Breast epithelium (tissue), 3 donors: ENCODE measurements at regions not wholly inside any gene's neighbourhood (a gene's known extent, or its start where the extent isn't known, plus 50 kb on each side); places are given as distances from the start of the nearest gene placed in this dataset.

Experiments
- POLR2A ChIP-seq: fragments of 450-650 bp; IDR thresholded peaks from one replicate; pipeline ENCODE4 v1.6.1; 2016; ENCODE audit warnings: antibody characterized with exemption, mild to moderate bottlenecking, moderate library complexity
- POLR2AphosphoS5 ChIP-seq, 3 donors: sonication (generic); formaldehyde crosslinking; IDR thresholded peaks; one replicate each; pipeline ENCODE4 v1.6.1; 2017; ENCODE audit warnings: antibody characterized with exemption in 3 of 3
- TF ChIP-seq, protein P1 (sequence below), 3 donors: fragments of 450-650 bp; IDR thresholded peaks; one replicate each; pipeline ENCODE4 v1.5.1; 2016 to 2017; ENCODE audit warnings: antibody characterized with exemption in 3 of 3, mild to moderate bottlenecking in 3 of 3, moderate library complexity in 3 of 3

- TF ChIP-seq POLR2A (no peak), POLR2AphosphoS5 (IDR thresholded peaks at IDR 0.05) (no peak)
- TF ChIP-seq, protein P1, sequence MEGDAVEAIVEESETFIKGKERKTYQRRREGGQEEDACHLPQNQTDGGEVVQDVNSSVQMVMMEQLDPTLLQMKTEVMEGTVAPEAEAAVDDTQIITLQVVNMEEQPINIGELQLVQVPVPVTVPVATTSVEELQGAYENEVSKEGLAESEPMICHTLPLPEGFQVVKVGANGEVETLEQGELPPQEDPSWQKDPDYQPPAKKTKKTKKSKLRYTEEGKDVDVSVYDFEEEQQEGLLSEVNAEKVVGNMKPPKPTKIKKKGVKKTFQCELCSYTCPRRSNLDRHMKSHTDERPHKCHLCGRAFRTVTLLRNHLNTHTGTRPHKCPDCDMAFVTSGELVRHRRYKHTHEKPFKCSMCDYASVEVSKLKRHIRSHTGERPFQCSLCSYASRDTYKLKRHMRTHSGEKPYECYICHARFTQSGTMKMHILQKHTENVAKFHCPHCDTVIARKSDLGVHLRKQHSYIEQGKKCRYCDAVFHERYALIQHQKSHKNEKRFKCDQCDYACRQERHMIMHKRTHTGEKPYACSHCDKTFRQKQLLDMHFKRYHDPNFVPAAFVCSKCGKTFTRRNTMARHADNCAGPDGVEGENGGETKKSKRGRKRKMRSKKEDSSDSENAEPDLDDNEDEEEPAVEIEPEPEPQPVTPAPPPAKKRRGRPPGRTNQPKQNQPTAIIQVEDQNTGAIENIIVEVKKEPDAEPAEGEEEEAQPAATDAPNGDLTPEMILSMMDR (IDR thresholded peaks at IDR 0.05): no peak
These were observed 454.7 kb downstream of the PYDC2 start for GRCh38 chr3:191915712-191916111.
